ENCODE measurements at regions not wholly inside any gene's neighbourhood (a gene's known extent, or its start where the extent isn't known, plus 50 kb on each side); places are given as distances from the start of the nearest gene placed in this dataset.

DNA sequence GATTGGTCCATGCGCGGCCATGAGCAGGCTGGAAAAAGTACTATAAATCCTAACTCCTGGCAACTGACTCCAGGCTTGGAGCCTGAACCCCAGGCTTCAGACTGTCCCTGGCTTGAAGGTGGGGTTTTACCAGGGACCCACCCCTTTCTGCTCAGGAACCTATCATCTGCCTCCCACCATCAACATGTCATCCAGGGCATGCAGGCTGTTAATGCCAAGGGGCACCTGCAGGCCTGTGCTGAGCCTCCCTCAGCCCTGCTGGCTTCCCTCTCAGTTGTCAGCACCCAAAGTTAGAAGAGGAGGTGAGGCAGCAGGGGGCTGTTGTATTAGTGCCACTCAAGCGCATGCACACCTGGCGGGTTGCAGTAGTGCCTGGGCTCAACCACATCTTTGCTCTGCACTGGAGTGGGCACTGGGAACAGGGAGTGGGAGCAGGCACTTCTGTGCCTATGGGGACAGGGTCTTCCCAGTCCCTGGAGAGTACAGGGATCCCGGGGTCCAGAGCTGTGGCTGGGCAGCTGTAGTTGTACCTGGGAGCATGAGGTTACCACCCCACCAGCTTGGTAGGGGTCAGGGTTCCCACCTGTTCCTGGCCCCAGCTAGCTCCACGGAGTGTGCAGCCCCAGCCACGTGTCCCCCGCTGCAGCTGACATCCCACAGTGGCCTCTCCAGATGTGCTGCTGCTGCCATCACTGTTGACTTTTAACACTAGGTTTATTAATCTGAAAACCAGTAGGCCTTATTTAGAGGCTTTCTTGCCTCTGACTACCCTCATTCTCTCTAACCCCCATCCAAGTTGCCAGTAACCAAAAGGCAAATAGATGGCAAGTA lies 306.2 kb upstream of the RIOK2 start:
- Histone ChIP-seq H3K4me3 (no peak overlapping the region), H3K4me1 (no peaks in the 10 kb centered on the region), H3K9me3 (no peaks in the 10 kb centered on the region), H3K27ac (no peak overlapping the region), H3K36me3 (no peaks in the 10 kb centered on the region), H3K27me3 (ENCODE audit: low read depth) (no peaks in the 10 kb centered on the region)
- DNase-seq (peak; percentile 23), ATAC-seq (peak in 1 of 2 donors; percentile 42)
- intact Hi-C loops (cut with DNase I), result no loop called here
- TF ChIP-seq CTCF (IDR thresholded peaks at IDR 0.05), result no peak

DNA sequence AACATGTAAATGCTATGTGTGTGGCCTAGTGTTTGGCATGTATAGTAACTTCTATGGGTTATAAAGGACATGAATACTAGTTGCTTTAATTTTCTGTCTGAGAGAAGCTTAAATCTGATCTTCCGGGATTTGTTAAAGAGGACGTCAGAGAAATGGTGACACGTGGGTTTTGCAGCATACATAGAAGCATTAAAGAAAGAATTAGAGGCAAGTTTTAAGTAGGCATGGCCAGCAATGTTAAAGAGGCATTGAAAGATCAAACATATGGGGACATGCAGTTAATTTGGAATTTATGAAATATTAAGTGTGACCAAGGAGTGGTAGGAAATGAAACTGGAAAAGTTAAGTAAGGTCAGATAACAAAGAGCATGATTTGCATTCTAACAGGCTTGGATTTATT lies 311.4 kb upstream of the RIOK2 start:
- ATAC-seq, result no peak
- Histone ChIP-seq H3K36me3 (no peaks in the 10 kb centered on the region), H3K4me1 (no peaks in the 10 kb centered on the region), H3K9me3 (no peaks in the 10 kb centered on the region), H3K27ac (no peak overlapping the region), H3K27me3 (ENCODE audit: low read depth) (no peaks in the 10 kb centered on the region), H3K4me3 (no peak overlapping the region)
- no peak for DNase-seq
- no peak for TF ChIP-seq CTCF (IDR thresholded peaks at IDR 0.05)
- intact Hi-C loops (cut with DNase I), result no loop called here

- Histone ChIP-seq H3K4me3 (no peak overlapping the region), H3K4me1 (no peaks in the 10 kb centered on the region), H3K9me3 (no peaks in the 10 kb centered on the region), H3K27me3 (ENCODE audit: low read depth) (no peaks in the 10 kb centered on the region), H3K36me3 (no peaks in the 10 kb centered on the region), H3K27ac (no peak overlapping the region)
- intact Hi-C loops (cut with DNase I), result no loop called here
- TF ChIP-seq CTCF (IDR thresholded peaks at IDR 0.05), result no peak
- DNase-seq, result no peak
- no peak for ATAC-seq
Observed at GRCh38 chr5:97495301-97495700, 312.3 kb upstream of the RIOK2 start.

DNA sequence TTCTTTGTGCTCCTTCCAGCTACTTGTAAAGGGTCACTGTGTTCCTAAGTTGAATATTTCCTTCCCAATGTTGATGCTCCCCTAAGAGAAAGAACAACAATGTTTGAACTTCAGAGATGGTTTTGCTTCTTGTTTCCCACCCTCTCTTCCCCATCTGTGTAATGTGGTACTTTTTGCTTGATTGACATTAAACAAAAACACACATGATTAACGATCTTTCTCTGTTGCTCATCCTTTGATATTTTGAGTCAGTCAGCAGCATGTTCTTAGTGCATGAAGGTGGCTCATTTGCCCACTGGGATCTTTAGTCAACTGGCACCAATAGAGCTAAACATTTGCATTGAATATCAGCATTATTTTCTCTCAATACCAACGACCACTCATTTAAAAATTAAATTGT lies 313.0 kb upstream of the RIOK2 start:
- no peak overlapping the region for H3K4me3 ChIP-seq
- H3K4me1 ChIP-seq, result no peaks in the 10 kb centered on the region
- intact Hi-C loops (cut with DNase I), result no loop called here
- no peaks in the 10 kb centered on the region for H3K9me3 ChIP-seq
- no peak overlapping the region for H3K27ac ChIP-seq
- ATAC-seq, result no peak
- DNase-seq, result no peak
- H3K36me3 ChIP-seq, result no peaks in the 10 kb centered on the region
- TF ChIP-seq CTCF (IDR thresholded peaks at IDR 0.05), result no peak
- no peaks in the 10 kb centered on the region for H3K27me3 ChIP-seq (ENCODE audit: low read depth)

DNA sequence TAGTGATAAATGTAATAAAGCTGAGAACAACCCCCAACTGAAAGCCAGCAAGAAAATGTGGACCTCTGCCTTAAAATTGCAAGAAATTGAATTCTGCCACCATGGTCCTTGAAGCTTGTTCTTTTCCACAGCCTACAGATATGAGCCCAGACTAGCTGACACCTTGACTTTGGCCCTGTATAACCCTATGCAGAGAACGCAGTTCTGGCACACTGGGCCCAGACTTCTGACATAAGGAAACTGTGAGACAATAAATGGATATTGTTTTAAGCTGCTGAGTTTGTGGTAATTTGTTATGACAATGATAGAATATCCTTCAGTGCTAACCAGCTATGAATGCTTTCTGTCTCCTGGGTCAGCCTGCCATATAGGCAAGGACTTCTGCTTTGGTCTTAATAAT lies 315.6 kb upstream of the RIOK2 start:
- no peaks in the 10 kb centered on the region for H3K36me3 ChIP-seq
- DNase-seq (no peak), ATAC-seq (no peak)
- H3K9me3 ChIP-seq, result no peaks in the 10 kb centered on the region
- H3K4me3 ChIP-seq, result no peak overlapping the region
- TF ChIP-seq CTCF (IDR thresholded peaks at IDR 0.05), result no peak
- H3K4me1 ChIP-seq, result no peaks in the 10 kb centered on the region
- intact Hi-C loops (cut with DNase I), result no loop called here
- no peaks in the 10 kb centered on the region for H3K27me3 ChIP-seq (ENCODE audit: low read depth)
- H3K27ac ChIP-seq, result no peak overlapping the region

Data from lower lobe of right lung (tissue), 2 donors.